ENCODE measurements at regions not wholly inside any gene's neighbourhood (a gene's known extent, or its start where the extent isn't known, plus 50 kb on each side); places are given as distances from the start of the nearest gene placed in this dataset.

GRCh38 chr4:162959046-162959445 lies 207.6 kb downstream of the NAF1 start:
- TF ChIP-seq POLR2A (IDR thresholded peaks at IDR 0.05) = no peak
- TF ChIP-seq CTCF (IDR thresholded peaks at IDR 0.05) = no peak

All from uterus (tissue), 2 donors.